GM18502 (cell line): ENCODE measurements at regions not wholly inside any gene's neighbourhood (a gene's known extent, or its start where the extent isn't known, plus 50 kb on each side); places are given as distances from the start of the nearest gene placed in this dataset.

Experiments used
- ATAC-seq: cut with Tn5 transposase; IDR thresholded peaks from one replicate; pipeline ENCODE4 v1.9.1; 2021; ENCODE audit warnings: mild to moderate bottlenecking; ENCODE audit not compliant: unreplicated experiment, poor library complexity

GRCh38 chrX:25067271-25068172 lies 51.8 kb upstream of the ARX start:
- ATAC-seq = peak; percentile 58

DNA sequence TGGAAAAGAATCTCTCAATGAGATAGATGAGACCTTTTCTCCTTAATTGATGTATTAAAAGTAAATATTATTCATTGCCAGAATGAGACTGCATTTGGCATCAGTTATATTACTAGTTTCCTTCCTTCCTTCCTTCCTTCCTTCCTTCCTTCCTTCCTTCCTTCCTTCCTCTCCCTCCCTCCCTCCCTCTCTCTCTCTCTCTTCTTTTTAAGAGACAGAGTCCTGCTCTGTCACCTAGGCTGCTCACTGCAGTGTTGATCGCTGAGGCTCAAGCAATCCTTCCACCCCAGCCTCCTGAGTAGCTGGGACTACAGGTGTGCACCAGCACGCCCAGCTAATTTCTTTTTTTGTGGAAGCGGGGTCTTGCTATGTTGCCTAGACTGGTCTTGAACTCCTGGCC lies 50.4 kb upstream of the ARX start:
- no peak for ATAC-seq
